Neural cell (in vitro differentiated cells): ENCODE measurements at regions not wholly inside any gene's neighbourhood (a gene's known extent, or its start where the extent isn't known, plus 50 kb on each side); places are given as distances from the start of the nearest gene placed in this dataset.

Experiments used
- H2AFZ ChIP-seq: fragments of 200-600, 300-800 bp; sonication (generic), shearing (Covaris generic); 2 replicates; pipeline ENCODE4 v1.6.0; 2014; ENCODE audit warnings: low read depth, mild to moderate bottlenecking, antibody characterized with exemption, low read length, moderate library complexity
- H3F3A ChIP-seq: fragments of 200-600 bp; shearing (Covaris generic); 2 replicates; pipeline ENCODE4 v1.6.1; 2016; ENCODE audit warnings: mild to moderate bottlenecking, moderate library complexity, mixed read lengths, antibody characterized with exemption, low read length; ENCODE audit not compliant: insufficient read depth, poor library complexity, severe bottlenecking
- H3K27ac ChIP-seq: fragments of 200-600, 300-800 bp; sonication (generic), shearing (Covaris generic); 2 replicates; pipeline ENCODE4 v1.5.1; 2014; ENCODE audit warnings: mild to moderate bottlenecking, low read length, moderate library complexity
- H3K27me3 ChIP-seq: fragments of 300-800, 200-600 bp; sonication (generic), shearing (Covaris generic); 2 replicates; pipeline ENCODE4 v1.6.0; 2014; ENCODE audit warnings: mild to moderate bottlenecking, low read depth, low read length, moderate library complexity; ENCODE audit not compliant: insufficient read depth
- H3K36me3 ChIP-seq: fragments of 300-800, 200-600 bp; sonication (generic), shearing (Covaris generic); 2 replicates; pipeline ENCODE4 v1.5.1; 2014; ENCODE audit warnings: mild to moderate bottlenecking, antibody characterized with exemption, low read length, moderate library complexity; ENCODE audit not compliant: insufficient read depth
- H3K4me2 ChIP-seq: fragments of 300-800, 200-600 bp; sonication (generic), shearing (Covaris generic); 2 replicates; pipeline ENCODE4 v1.6.0; 2014; ENCODE audit warnings: mild to moderate bottlenecking, low read length
- H3K4me3 ChIP-seq: fragments of 300-800, 200-600 bp; sonication (generic), shearing (Covaris generic); 2 replicates; pipeline ENCODE4 v1.5.1; 2014; ENCODE audit warnings: mild to moderate bottlenecking, low read length, moderate library complexity
- H3K79me2 ChIP-seq: fragments of 200-600 bp; shearing (Covaris generic); replicated peaks from 2 replicates; pipeline ENCODE4 v1.6.0; 2014; ENCODE audit warnings: mild to moderate bottlenecking, low read length, moderate library complexity; ENCODE audit not compliant: insufficient read depth
- H3K9ac ChIP-seq: fragments of 300-800, 200-600 bp; sonication (generic), shearing (Covaris generic); 2 replicates; pipeline ENCODE4 v1.6.1; 2016; ENCODE audit warnings: mild to moderate bottlenecking, low read length, mixed read lengths
- H3K9me2 ChIP-seq: fragments of 200-600 bp; shearing (Covaris generic); 2 replicates; pipeline ENCODE4 v1.6.1; 2016; ENCODE audit warnings: mild to moderate bottlenecking, low read length, mixed read lengths; ENCODE audit not compliant: insufficient read depth
- H3K9me3 ChIP-seq: fragments of 200-600, 300-800 bp; sonication (generic), shearing (Covaris generic); 2 replicates; pipeline ENCODE4 v1.6.1; 2016; ENCODE audit warnings: mild to moderate bottlenecking, mixed run types, low read length, moderate library complexity, mixed read lengths
- H4K20me1 ChIP-seq: fragments of 200-600 bp; shearing (Covaris generic); 2 replicates; pipeline ENCODE4 v1.6.1; 2016; ENCODE audit warnings: mild to moderate bottlenecking, mixed run types; ENCODE audit not compliant: insufficient read depth
- EP300 ChIP-seq: fragments of 450-650 bp; conservative IDR thresholded peaks from 2 replicates; pipeline ENCODE4 v1.6.1; 2014; ENCODE audit warnings: antibody characterized with exemption, mild to moderate bottlenecking, moderate library complexity; ENCODE audit not compliant: poor library complexity, severe bottlenecking
- EZH2 ChIP-seq: fragments of 200-600, 300-800 bp; shearing (Covaris generic), sonication (generic); IDR thresholded peaks from 2 replicates; pipeline ENCODE4 v1.6.1; 2014; ENCODE audit warnings: antibody characterized with exemption, low read length, borderline replicate concordance, mild to moderate bottlenecking; ENCODE audit not compliant: insufficient read depth, poor library complexity, severe bottlenecking
- MXI1 ChIP-seq: fragments of 450-650 bp; conservative IDR thresholded peaks from 2 replicates; pipeline ENCODE4 v1.6.1; 2014; ENCODE audit warnings: antibody characterized with exemption, mild to moderate bottlenecking; ENCODE audit not compliant: poor library complexity, severe bottlenecking
- POLR2AphosphoS5 ChIP-seq: IDR thresholded peaks from 2 replicates; pipeline ENCODE4 v1.6.1; 2012
- RAD21 ChIP-seq: fragments of 450-650 bp; conservative IDR thresholded peaks from 2 replicates; pipeline ENCODE4 v1.6.1; 2014; ENCODE audit warnings: antibody characterized with exemption, mild to moderate bottlenecking, moderate library complexity
- SMC3 ChIP-seq: fragments of 450-650 bp; conservative IDR thresholded peaks from 2 replicates; pipeline ENCODE4 v1.6.1; 2014; ENCODE audit warnings: antibody characterized with exemption, mild to moderate bottlenecking, moderate library complexity; ENCODE audit not compliant: poor library complexity
- TAF1 ChIP-seq: IDR thresholded peaks from 2 replicates; pipeline ENCODE4 v1.6.1; 2012; ENCODE audit warnings: low read depth
- TF ChIP-seq, protein P1 (sequence below): fragments of 450-650 bp; IDR thresholded peaks from 2 replicates; pipeline ENCODE4 v1.5.1; 2014; ENCODE audit warnings: antibody characterized with exemption, mild to moderate bottlenecking, moderate library complexity; ENCODE audit not compliant: poor library complexity, severe bottlenecking
- TF ChIP-seq, protein P2 (sequence below): IDR thresholded peaks from 2 replicates; pipeline ENCODE4 v1.6.1; 2012; ENCODE audit warnings: borderline replicate concordance

DNA sequence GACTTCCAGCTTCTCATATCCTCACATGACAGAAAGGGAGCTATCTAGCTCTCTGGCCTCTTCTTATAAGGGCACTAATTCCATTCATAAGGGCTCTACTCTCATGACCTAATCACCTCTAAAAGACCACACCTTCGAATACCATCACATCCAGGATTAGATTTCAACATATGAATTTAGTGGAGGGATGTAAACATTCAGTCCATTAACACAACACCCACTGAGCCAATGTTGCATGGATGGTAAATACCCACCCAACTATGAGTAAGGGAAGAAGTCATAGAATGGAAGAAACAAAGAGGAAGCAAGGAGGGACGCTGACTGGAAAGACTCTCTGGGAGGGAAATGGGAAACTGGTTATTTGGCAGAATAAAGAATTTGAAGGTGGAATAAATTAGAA is 112.6 kb upstream of the CCDC112 start:
- Histone ChIP-seq H3K36me3 (no peaks in the 10 kb centered on the region), H3K4me2 (no peak overlapping the region), H3K79me2 (no peaks in the 10 kb centered on the region), H2AFZ (no peak overlapping the region), H3K27me3 (no peaks in the 10 kb centered on the region), H3K9ac (no peak overlapping the region), H3K4me3 (no peak overlapping the region), H3F3A (no peaks in the 10 kb centered on the region), H3K9me2 (no peaks in the 10 kb centered on the region), H3K9me3 (no peaks in the 10 kb centered on the region), H4K20me1 (no peaks in the 10 kb centered on the region), H3K27ac (no peak overlapping the region)
- TF ChIP-seq POLR2AphosphoS5, result no peak
- TF ChIP-seq, protein P1, sequence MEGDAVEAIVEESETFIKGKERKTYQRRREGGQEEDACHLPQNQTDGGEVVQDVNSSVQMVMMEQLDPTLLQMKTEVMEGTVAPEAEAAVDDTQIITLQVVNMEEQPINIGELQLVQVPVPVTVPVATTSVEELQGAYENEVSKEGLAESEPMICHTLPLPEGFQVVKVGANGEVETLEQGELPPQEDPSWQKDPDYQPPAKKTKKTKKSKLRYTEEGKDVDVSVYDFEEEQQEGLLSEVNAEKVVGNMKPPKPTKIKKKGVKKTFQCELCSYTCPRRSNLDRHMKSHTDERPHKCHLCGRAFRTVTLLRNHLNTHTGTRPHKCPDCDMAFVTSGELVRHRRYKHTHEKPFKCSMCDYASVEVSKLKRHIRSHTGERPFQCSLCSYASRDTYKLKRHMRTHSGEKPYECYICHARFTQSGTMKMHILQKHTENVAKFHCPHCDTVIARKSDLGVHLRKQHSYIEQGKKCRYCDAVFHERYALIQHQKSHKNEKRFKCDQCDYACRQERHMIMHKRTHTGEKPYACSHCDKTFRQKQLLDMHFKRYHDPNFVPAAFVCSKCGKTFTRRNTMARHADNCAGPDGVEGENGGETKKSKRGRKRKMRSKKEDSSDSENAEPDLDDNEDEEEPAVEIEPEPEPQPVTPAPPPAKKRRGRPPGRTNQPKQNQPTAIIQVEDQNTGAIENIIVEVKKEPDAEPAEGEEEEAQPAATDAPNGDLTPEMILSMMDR, result no peak
- no peak for TF ChIP-seq RAD21
- no peak for TF ChIP-seq SMC3
- no peak for TF ChIP-seq EP300
- no peak for TF ChIP-seq TAF1
- no peak for TF ChIP-seq EZH2

- no peak overlapping the region for H2AFZ ChIP-seq
- H3K27ac ChIP-seq, result no peak overlapping the region
- no peaks in the 10 kb centered on the region for H3K9me3 ChIP-seq
- no peaks in the 10 kb centered on the region for H3K36me3 ChIP-seq
- H3K4me2 ChIP-seq, result no peak overlapping the region
- no peaks in the 10 kb centered on the region for H3K27me3 ChIP-seq
- H4K20me1 ChIP-seq, result no peaks in the 10 kb centered on the region
- H3K4me3 ChIP-seq, result no peak overlapping the region
- TF ChIP-seq, protein P1, result no peak
- TF ChIP-seq, protein P2, sequence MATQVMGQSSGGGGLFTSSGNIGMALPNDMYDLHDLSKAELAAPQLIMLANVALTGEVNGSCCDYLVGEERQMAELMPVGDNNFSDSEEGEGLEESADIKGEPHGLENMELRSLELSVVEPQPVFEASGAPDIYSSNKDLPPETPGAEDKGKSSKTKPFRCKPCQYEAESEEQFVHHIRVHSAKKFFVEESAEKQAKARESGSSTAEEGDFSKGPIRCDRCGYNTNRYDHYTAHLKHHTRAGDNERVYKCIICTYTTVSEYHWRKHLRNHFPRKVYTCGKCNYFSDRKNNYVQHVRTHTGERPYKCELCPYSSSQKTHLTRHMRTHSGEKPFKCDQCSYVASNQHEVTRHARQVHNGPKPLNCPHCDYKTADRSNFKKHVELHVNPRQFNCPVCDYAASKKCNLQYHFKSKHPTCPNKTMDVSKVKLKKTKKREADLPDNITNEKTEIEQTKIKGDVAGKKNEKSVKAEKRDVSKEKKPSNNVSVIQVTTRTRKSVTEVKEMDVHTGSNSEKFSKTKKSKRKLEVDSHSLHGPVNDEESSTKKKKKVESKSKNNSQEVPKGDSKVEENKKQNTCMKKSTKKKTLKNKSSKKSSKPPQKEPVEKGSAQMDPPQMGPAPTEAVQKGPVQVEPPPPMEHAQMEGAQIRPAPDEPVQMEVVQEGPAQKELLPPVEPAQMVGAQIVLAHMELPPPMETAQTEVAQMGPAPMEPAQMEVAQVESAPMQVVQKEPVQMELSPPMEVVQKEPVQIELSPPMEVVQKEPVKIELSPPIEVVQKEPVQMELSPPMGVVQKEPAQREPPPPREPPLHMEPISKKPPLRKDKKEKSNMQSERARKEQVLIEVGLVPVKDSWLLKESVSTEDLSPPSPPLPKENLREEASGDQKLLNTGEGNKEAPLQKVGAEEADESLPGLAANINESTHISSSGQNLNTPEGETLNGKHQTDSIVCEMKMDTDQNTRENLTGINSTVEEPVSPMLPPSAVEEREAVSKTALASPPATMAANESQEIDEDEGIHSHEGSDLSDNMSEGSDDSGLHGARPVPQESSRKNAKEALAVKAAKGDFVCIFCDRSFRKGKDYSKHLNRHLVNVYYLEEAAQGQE, result no peak
- TF ChIP-seq EZH2 (no peak), MXI1 (no peak)
- no peak overlapping the region for H3K9ac ChIP-seq
- H3K9me2 ChIP-seq, result no peaks in the 10 kb centered on the region
- H3K79me2 ChIP-seq, result no peaks in the 10 kb centered on the region
- no peaks in the 10 kb centered on the region for H3F3A ChIP-seq
These were observed 106.5 kb upstream of the CCDC112 start for GRCh38 chr5:115402822-115403577.
